K562 (cell line): ENCODE measurements at regions not wholly inside any gene's neighbourhood (a gene's known extent, or its start where the extent isn't known, plus 50 kb on each side); places are given as distances from the start of the nearest gene placed in this dataset.
"Not testable (repeated sequence)": the region's sequence is repeated elsewhere in the genome, so short reads cannot be mapped to it uniquely, and the experiment has no call there.

Source experiments
- BACH1 ChIP-seq: fragments of 200-800 bp; sonication (Bioruptor generic); IDR thresholded peaks from 2 replicates; pipeline ENCODE4 v1.6.1; 2016; ENCODE audit warnings: missing genetic modification characterization, missing compliant biosample characterization
- BCOR ChIP-seq: fragments of 450-650 bp; IDR thresholded peaks from 2 replicates; pipeline ENCODE4 v1.6.1; 2016
- BRCA1 ChIP-seq, 2 experiments: fragments of 450-650 bp in 1 of 2; sonication (generic) in 1 of 2; formaldehyde crosslinking in 1 of 2; IDR thresholded peaks; 2 replicates each; pipeline versions ENCODE4 v1.5.0 to v1.6.1; 2017 to 2020; ENCODE audit warnings: mild to moderate bottlenecking in 1 of 2, missing genetic modification reagents in 1 of 2
- FOXJ2 ChIP-seq: fragments of 200-800 bp; sonication (Bioruptor generic); IDR thresholded peaks from 2 replicates; pipeline ENCODE4 v1.6.1; 2016; ENCODE audit warnings: missing genetic modification characterization, missing compliant biosample characterization
- IRF1 ChIP-seq: sonication (generic); formaldehyde crosslinking; IDR thresholded peaks from 2 replicates; pipeline ENCODE4 v1.8.0; 2022; ENCODE audit warnings: missing genetic modification reagents, mild to moderate bottlenecking, borderline replicate concordance
- MXI1 ChIP-seq: IDR thresholded peaks from 2 replicates; pipeline ENCODE4 v1.6.1; 2011; ENCODE audit warnings: low read depth, mild to moderate bottlenecking, improper control_type of control experiment, low read length
- NRF1 ChIP-seq, 2 experiments: fragments of 450-650 bp; IDR thresholded peaks in 1 of 2; conservative IDR thresholded peaks in 1 of 2; 2 replicates each; pipeline ENCODE4 v1.6.1; 2014; ENCODE audit warnings: mild to moderate bottlenecking in 2 of 2
- POLR2A ChIP-seq: fragments of 450-650 bp; conservative IDR thresholded peaks from 2 replicates; pipeline ENCODE4 v1.6.1; 2016
- SMAD4 ChIP-seq: fragments of 250-450 bp; sonication (Bioruptor Pico); conservative IDR thresholded peaks from 2 replicates; pipeline ENCODE4 v1.8.0; 2021; ENCODE audit warnings: inconsistent platforms, mild to moderate bottlenecking, moderate library complexity
- SREBF1 ChIP-seq: fragments of 150-350 bp; IDR thresholded peaks from 2 replicates; pipeline ENCODE4 v1.6.1; 2014; ENCODE audit warnings: antibody characterized with exemption, low read depth, low read length, borderline replicate concordance
- ZNF140 ChIP-seq: fragments of 250-450 bp; sonication (Bioruptor Pico); IDR thresholded peaks from 2 replicates; pipeline ENCODE4 v1.8.0; 2021; ENCODE audit warnings: moderate library complexity, mild to moderate bottlenecking, inconsistent platforms
- ZNF174 ChIP-seq: fragments of 250-450 bp; sonication (Bioruptor Pico); IDR thresholded peaks from 2 replicates; pipeline ENCODE4 v1.4.0; 2020; ENCODE audit warnings: mild to moderate bottlenecking
- TF ChIP-seq, protein P1 (sequence below), 3 experiments: IDR thresholded peaks in 2 of 3; conservative IDR thresholded peaks in 1 of 3; 2 replicates each; pipeline ENCODE4 v1.5.1; 2011 to 2012; ENCODE audit warnings: low read length in 3 of 3, mild to moderate bottlenecking in 3 of 3, control low read depth in 2 of 3, improper control_type of control experiment in 1 of 3, inconsistent platforms in 1 of 3, low read depth in 1 of 3, mixed read lengths in 1 of 3, moderate library complexity in 1 of 3; ENCODE audit not compliant: insufficient read depth in 2 of 3
- TF ChIP-seq, protein P2 (sequence below): sonication (generic); formaldehyde crosslinking; IDR thresholded peaks from 2 replicates; pipeline ENCODE4 v1.8.0; 2022; ENCODE audit warnings: mild to moderate bottlenecking, low read depth, missing genetic modification reagents

GRCh38 chr10:26919156-26919860, 58.5 kb upstream of the ABI1 start:
- TF ChIP-seq, protein P1, sequence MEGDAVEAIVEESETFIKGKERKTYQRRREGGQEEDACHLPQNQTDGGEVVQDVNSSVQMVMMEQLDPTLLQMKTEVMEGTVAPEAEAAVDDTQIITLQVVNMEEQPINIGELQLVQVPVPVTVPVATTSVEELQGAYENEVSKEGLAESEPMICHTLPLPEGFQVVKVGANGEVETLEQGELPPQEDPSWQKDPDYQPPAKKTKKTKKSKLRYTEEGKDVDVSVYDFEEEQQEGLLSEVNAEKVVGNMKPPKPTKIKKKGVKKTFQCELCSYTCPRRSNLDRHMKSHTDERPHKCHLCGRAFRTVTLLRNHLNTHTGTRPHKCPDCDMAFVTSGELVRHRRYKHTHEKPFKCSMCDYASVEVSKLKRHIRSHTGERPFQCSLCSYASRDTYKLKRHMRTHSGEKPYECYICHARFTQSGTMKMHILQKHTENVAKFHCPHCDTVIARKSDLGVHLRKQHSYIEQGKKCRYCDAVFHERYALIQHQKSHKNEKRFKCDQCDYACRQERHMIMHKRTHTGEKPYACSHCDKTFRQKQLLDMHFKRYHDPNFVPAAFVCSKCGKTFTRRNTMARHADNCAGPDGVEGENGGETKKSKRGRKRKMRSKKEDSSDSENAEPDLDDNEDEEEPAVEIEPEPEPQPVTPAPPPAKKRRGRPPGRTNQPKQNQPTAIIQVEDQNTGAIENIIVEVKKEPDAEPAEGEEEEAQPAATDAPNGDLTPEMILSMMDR (IDR thresholded peaks at IDR 0.05 in 2 of 3, conservative IDR thresholded peaks at IDR 0.05 in 1 of 3; ENCODE audit: insufficient read depth in 2 of 3, low read depth in 1 of 3, low read length in 3 of 3) = not testable (repeated sequence)
- TF ChIP-seq BACH1 (tag); BRCA1 (IDR thresholded peaks at IDR 0.05); BRCA1 (CRISPR knock-in tag; IDR thresholded peaks at IDR 0.05); SMAD4 (CRISPR knock-in tag); ZNF140; FOXJ2 (tag); NRF1 (conservative IDR thresholded peaks at IDR 0.05 in 1 of 2, IDR thresholded peaks at IDR 0.05 in 1 of 2); ZNF174 (CRISPR knock-in tag); BCOR; IRF1 (CRISPR knock-in tag); MXI1; POLR2A; SREBF1: not testable (repeated sequence)
- TF ChIP-seq, protein P2, sequence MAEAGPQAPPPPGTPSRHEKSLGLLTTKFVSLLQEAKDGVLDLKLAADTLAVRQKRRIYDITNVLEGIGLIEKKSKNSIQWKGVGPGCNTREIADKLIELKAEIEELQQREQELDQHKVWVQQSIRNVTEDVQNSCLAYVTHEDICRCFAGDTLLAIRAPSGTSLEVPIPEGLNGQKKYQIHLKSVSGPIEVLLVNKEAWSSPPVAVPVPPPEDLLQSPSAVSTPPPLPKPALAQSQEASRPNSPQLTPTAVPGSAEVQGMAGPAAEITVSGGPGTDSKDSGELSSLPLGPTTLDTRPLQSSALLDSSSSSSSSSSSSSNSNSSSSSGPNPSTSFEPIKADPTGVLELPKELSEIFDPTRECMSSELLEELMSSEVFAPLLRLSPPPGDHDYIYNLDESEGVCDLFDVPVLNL (CRISPR knock-in tag) = not testable (repeated sequence)
